Heart left ventricle (tissue), 16 donors: ENCODE measurements at regions not wholly inside any gene's neighbourhood (a gene's known extent, or its start where the extent isn't known, plus 50 kb on each side); places are given as distances from the start of the nearest gene placed in this dataset.
A peak's percentile ranks its signal among the peaks of the same experiment; 100 is the strongest.

Experiments used
- ATAC-seq, 4 donors: fragments of 200-7000 bp; cut with Tn5 transposase; one replicate each; pipeline ENCODE4 v1.9.1; 2020 to 2022; ENCODE audit warnings: moderate library complexity in 4 of 4, mild to moderate bottlenecking in 3 of 4, moderate number of reproducible peaks in 1 of 4
- DNase-seq, 5 donors: peaks; one replicate each; pipeline ENCODE4 v3.0.0-alpha.2; 2020
- H3K27ac ChIP-seq, 12 donors: fragments of 200-600 bp; sonication (generic) in 4 of 12; one replicate each; pipeline versions ENCODE4 v1.5.0 to v1.8.0; 2016 to 2022; ENCODE audit warnings: mild to moderate bottlenecking in 2 of 12
- H3K27me3 ChIP-seq, 9 donors: fragments of 200-600 bp; sonication (generic) in 2 of 9; one replicate each; pipeline versions ENCODE4 v1.5.1 to v1.8.0; 2016 to 2022; ENCODE audit warnings: mild to moderate bottlenecking in 3 of 9
- H3K36me3 ChIP-seq, 9 donors: fragments of 200-600 bp; sonication (generic) in 2 of 9; one replicate each; pipeline versions ENCODE4 v1.5.0 to v1.8.0; 2018 to 2022; ENCODE audit warnings: mild to moderate bottlenecking in 2 of 9
- H3K4me1 ChIP-seq, 12 donors: fragments of 200-600 bp; sonication (generic) in 4 of 12; one replicate each; pipeline versions ENCODE4 v1.5.0 to v1.8.0; 2016 to 2022; ENCODE audit warnings: mild to moderate bottlenecking in 3 of 12
- H3K4me3 ChIP-seq, 12 donors: fragments of 200-600 bp; sonication (generic) in 4 of 12; one replicate each; pipeline versions ENCODE4 v1.5.0 to v1.8.0; 2017 to 2022; ENCODE audit warnings: mild to moderate bottlenecking in 9 of 12, moderate library complexity in 4 of 12
- H3K9me3 ChIP-seq, 12 donors: fragments of 200-600 bp; sonication (generic) in 4 of 12; one replicate each; pipeline versions ENCODE4 v1.5.0 to v1.8.0; 2016 to 2022; ENCODE audit warnings: mild to moderate bottlenecking in 1 of 12
- CTCF ChIP-seq, 12 donors: fragments of 200-600 bp; sonication (generic) in 4 of 12; IDR thresholded peaks; one replicate each; pipeline versions ENCODE4 v1.5.0 to v1.8.0; 2018 to 2022; ENCODE audit warnings: antibody characterized with exemption in 12 of 12, mild to moderate bottlenecking in 5 of 12
- POLR2A ChIP-seq, 2 donors: fragments of 450-650 bp; IDR thresholded peaks; one replicate each; pipeline ENCODE4 v1.6.1; 2017; ENCODE audit warnings: antibody characterized with exemption in 2 of 2, mild to moderate bottlenecking in 2 of 2, moderate library complexity in 2 of 2
- WGBS, 4 donors: extraction: QIAGEN DNeasy Blood & Tissue Kit in 2 of 4; methylation state at CpG; one replicate each; pipeline versions ENCODE4 v1.1.5 to v1.1.7; 2013 to 2018; 5-methylcytosine and 5-hydroxymethylcytosine counted together
- intact Hi-C, 10 donors: fragments of 100-400 bp; cut with DNase I; formaldehyde crosslinking; loops; one replicate each; pipeline versions ENCODE4 v1.11.1 to v1.14.2; 2022
- donor health status: ischemic (EF 13 %, LVEDD 7.1; RV severe dilation, severe dysfunction).
- donor health status: healthy with polysubstance abuse.
- donor health status: DM: no; HTN: yes; CAD: no.
- donor health status: DM: no; HTN: no; CAD: no.
- donor health status: ischemic (EF 25% LVEDD 6.9; RV normal size, moderate dysfunction).
- donor health status: ischemic (EF 25% LVEDD 5.7; RV mildly dilated, moderate dysfunction).
- donor health status: healthy.
- donor health status: DM: yes; HTN: yes; CAD: no.
- donor health status: ischemic (EF 35%, LVEDD 5.7; RV mildly dilated, moderate dysfunction).
- donor health status: nonischemic (EF 11% LVEDD 7.7; RV severe dilation, severe dysfunction).
- donor health status: DM: yes; HTN: yes; CAD: no.
- donor health status: PGD.
- donor health status: ischemic (EF 29% LVEDD 5.4; RV normal size, mild dysfunction).
- donor health status: nonischemic (EF 23%, LVEDD 6.1; RV moderate dilation, normal function).

- intact Hi-C loops = loop anchor here in 1 of 10 donors (10.0 kb wide), 1 partner anchor 63 kb away; no protein-coding TSS in a partner anchor
- ATAC-seq = no peak
- Histone ChIP-seq H3K9me3 (peaks cover 0 to 4% (median 0%) of the 10 kb centered on the region in 12 donors), H3K27me3 (no peaks in the 10 kb centered on the region), H3K4me1 (no peaks in the 10 kb centered on the region), H3K36me3 (no peaks in the 10 kb centered on the region), H3K27ac (no peak overlapping the region), H3K4me3 (no peak overlapping the region)
- no peak for TF ChIP-seq CTCF (IDR thresholded peaks at IDR 0.05)
- 55 to 90% (median 58%) methylated on average over 1 of the region's 1 CpG for WGBS, 4 donors
- no peak for DNase-seq
Measured at GRCh38 chr21:25062061-25062460, 545.2 kb downstream of the MRPL39 start.

DNA sequence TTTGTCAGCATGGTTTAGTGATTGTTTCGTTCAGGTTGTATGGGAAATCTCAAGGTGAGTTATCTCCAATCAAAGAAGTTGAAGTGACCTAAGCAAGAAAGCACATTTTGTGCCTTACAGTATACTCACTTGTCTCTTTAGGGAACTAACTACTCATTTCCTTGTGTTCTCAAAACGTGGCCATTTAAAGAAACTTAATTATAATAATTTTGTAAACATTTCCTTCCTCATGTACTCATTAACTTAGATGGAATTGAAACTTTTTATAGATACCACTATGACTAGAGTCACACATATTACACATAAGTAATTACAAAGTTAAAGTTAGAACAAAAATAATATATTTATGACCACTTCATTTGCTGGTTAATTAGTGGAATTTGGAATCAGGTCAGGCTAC is 552.6 kb downstream of the MRPL39 start:
- intact Hi-C loops = no loop called here
- no peak for ATAC-seq
- DNase-seq = no peak
- Histone ChIP-seq H3K27ac (no peak overlapping the region), H3K4me1 (no peaks in the 10 kb centered on the region), H3K27me3 (no peaks in the 10 kb centered on the region), H3K4me3 (no peak overlapping the region), H3K9me3 (peaks cover 0 to 4% (median 0%) of the 10 kb centered on the region in 12 donors), H3K36me3 (no peaks in the 10 kb centered on the region)
- WGBS, 4 donors = 42 to 54% (median 49%) methylated on average over 2 of the region's 2 CpGs
- no peak for TF ChIP-seq POLR2A (IDR thresholded peaks at IDR 0.05)
- no peak for TF ChIP-seq CTCF (IDR thresholded peaks at IDR 0.05)

GRCh38 chr21:25039461-25040380 is 567.6 kb downstream of the MRPL39 start:
- H3K4me3 ChIP-seq = no peak overlapping the region
- 15 to 23% (median 18%) methylated on average over 5 of the region's 5 CpGs for WGBS, 4 donors
- ATAC-seq (no peak), DNase-seq (no peak)
- no peaks in the 10 kb centered on the region for H3K27me3 ChIP-seq
- H3K27ac ChIP-seq = no peak overlapping the region
- TF ChIP-seq POLR2A (IDR thresholded peaks at IDR 0.05) (no peak), CTCF (IDR thresholded peaks at IDR 0.05) (peak in 11 of 12 donors; percentile 10 to 56 (median 28))
- intact Hi-C loops = no loop called here
- peaks cover 0 to 8% (median 0%) of the 10 kb centered on the region in 12 donors for H3K4me1 ChIP-seq
- no peaks in the 10 kb centered on the region for H3K9me3 ChIP-seq
- no peaks in the 10 kb centered on the region for H3K36me3 ChIP-seq

DNA sequence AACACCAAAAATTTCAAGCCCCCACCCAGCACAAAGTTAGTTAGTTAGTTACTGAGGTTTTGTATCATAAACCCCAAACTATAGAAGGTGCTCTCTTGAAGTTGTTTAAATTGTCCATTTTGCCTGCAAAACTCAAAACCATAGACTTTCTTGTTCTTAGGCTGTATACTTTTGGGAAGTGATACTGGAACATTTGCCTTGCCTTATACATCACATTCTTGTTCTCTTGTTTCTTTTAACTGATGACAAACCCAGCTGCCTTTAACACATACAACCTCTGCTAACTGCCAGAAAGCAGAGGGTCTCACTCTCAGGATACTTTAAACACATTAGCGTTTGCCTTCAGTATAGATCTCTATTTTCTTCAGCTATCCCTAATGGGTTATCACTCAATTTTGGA is 570.5 kb downstream of the MRPL39 start:
- DNase-seq = no peak
- H3K9me3 ChIP-seq = no peaks in the 10 kb centered on the region
- no peak overlapping the region for H3K27ac ChIP-seq
- no peaks in the 10 kb centered on the region for H3K36me3 ChIP-seq
- peaks cover 0 to 8% (median 0%) of the 10 kb centered on the region in 12 donors for H3K4me1 ChIP-seq
- no peak overlapping the region for H3K4me3 ChIP-seq
- WGBS, 4 donors = 87 to 89% (median 88%) methylated on average over 1 of the region's 1 CpG
- ATAC-seq = no peak
- TF ChIP-seq POLR2A (IDR thresholded peaks at IDR 0.05) = no peak
- TF ChIP-seq CTCF (IDR thresholded peaks at IDR 0.05) = no peak
- intact Hi-C loops = no loop called here
- H3K27me3 ChIP-seq = no peaks in the 10 kb centered on the region
